ENCODE measurements at regions not wholly inside any gene's neighbourhood (a gene's known extent, or its start where the extent isn't known, plus 50 kb on each side); places are given as distances from the start of the nearest gene placed in this dataset.

- Histone ChIP-seq H3K27ac (no peak overlapping the region), H3K4me3 (no peak overlapping the region), H3K9me3 (peaks cover 0 to 36% (median 17%) of the 10 kb centered on the region in 12 donors), H3K4me1 (no peaks in the 10 kb centered on the region), H3K36me3 (no peaks in the 10 kb centered on the region), H3K27me3 (no peaks in the 10 kb centered on the region)
- intact Hi-C loops (cut with DNase I) = no loop called here
- DNase-seq = no peak
- no peak for ATAC-seq
- WGBS, 4 donors = 73 to 95% (median 83%) methylated on average over 5 of the region's 5 CpGs
- TF ChIP-seq POLR2A (IDR thresholded peaks at IDR 0.05) (no peak), CTCF (IDR thresholded peaks at IDR 0.05) (no peak)
Observed at GRCh38 chr4:116023049-116023448, 909.6 kb upstream of the NDST4 start.

GRCh38 chr4:116020141-116020722 lies 906.8 kb upstream of the NDST4 start:
- no peaks in the 10 kb centered on the region for H3K4me1 ChIP-seq
- no peak for ATAC-seq
- TF ChIP-seq POLR2A (IDR thresholded peaks at IDR 0.05) (no peak), CTCF (IDR thresholded peaks at IDR 0.05) (no peak)
- WGBS, 4 donors = 89 to 95% (median 90%) methylated on average over 4 of the region's 4 CpGs
- intact Hi-C loops (cut with DNase I) = no loop called here
- H3K27me3 ChIP-seq = no peaks in the 10 kb centered on the region
- no peak overlapping the region for H3K27ac ChIP-seq
- no peaks in the 10 kb centered on the region for H3K36me3 ChIP-seq
- H3K9me3 ChIP-seq = peaks cover 0 to 61% (median 27%) of the 10 kb centered on the region in 12 donors
- no peak overlapping the region for H3K4me3 ChIP-seq
- no peak for DNase-seq

GRCh38 chr4:116018831-116019230 lies 905.4 kb upstream of the NDST4 start:
- DNase-seq = no peak
- Histone ChIP-seq H3K27ac (no peak overlapping the region), H3K36me3 (no peaks in the 10 kb centered on the region), H3K9me3 (peaks cover 0 to 75% (median 35%) of the 10 kb centered on the region in 12 donors), H3K27me3 (no peaks in the 10 kb centered on the region), H3K4me1 (no peaks in the 10 kb centered on the region), H3K4me3 (no peak overlapping the region)
- intact Hi-C loops (cut with DNase I) = no loop called here
- ATAC-seq = no peak
- no peak for TF ChIP-seq CTCF (IDR thresholded peaks at IDR 0.05)
- TF ChIP-seq POLR2A (IDR thresholded peaks at IDR 0.05) = no peak
- WGBS, 4 donors = 79 to 90% (median 84%) methylated on average over 3 of the region's 3 CpGs

- no peak for ATAC-seq
- intact Hi-C loops (cut with DNase I) = no loop called here
- no peak for TF ChIP-seq CTCF (IDR thresholded peaks at IDR 0.05)
- TF ChIP-seq POLR2A (IDR thresholded peaks at IDR 0.05) = no peak
- Histone ChIP-seq H3K4me1 (no peaks in the 10 kb centered on the region), H3K27me3 (no peaks in the 10 kb centered on the region), H3K4me3 (no peak overlapping the region), H3K36me3 (no peaks in the 10 kb centered on the region), H3K9me3 (peaks cover 0 to 86% (median 34%) of the 10 kb centered on the region in 12 donors), H3K27ac (no peak overlapping the region)
- 65 to 76% (median 73%) methylated on average over 3 of the region's 3 CpGs for WGBS, 4 donors
- peak in 4 of 5 donors; percentile 22 to 48 (median 43) for DNase-seq
Observed at GRCh38 chr4:116016201-116016600, 902.8 kb upstream of the NDST4 start.

Measured in heart left ventricle (tissue), 16 donors.